HFF-Myc (cell line): ENCODE measurements at regions not wholly inside any gene's neighbourhood (a gene's known extent, or its start where the extent isn't known, plus 50 kb on each side); places are given as distances from the start of the nearest gene placed in this dataset.

Experiments
- DNase-seq: peaks from one replicate; pipeline ENCODE4 v3.0.0-alpha.2; 2011; ENCODE audit warnings: low read depth; ENCODE audit errors: extremely low read depth
- H3K4me3 ChIP-seq: replicated peaks from 2 replicates; pipeline ENCODE4 v1.5.1; 2011; ENCODE audit warnings: low read depth, mild to moderate bottlenecking, control low read depth, low read length
- CTCF ChIP-seq: IDR thresholded peaks from 2 replicates; pipeline ENCODE4 v1.5.1; 2012; ENCODE audit warnings: mild to moderate bottlenecking, low read depth, low read length, control low read depth; ENCODE audit errors: missing control alignments

- no peak for DNase-seq
- no peak for TF ChIP-seq CTCF
- no peak overlapping the region for H3K4me3 ChIP-seq
Observed at GRCh38 chr12:94038605-94039004, 109.8 kb upstream of the PLXNC1 start.

- DNase-seq, result no peak
- no peak for TF ChIP-seq CTCF
- no peak overlapping the region for H3K4me3 ChIP-seq
Observed at GRCh38 chr12:94039199-94039840, 109.1 kb upstream of the PLXNC1 start.

- DNase-seq, result no peak
- H3K4me3 ChIP-seq, result no peak overlapping the region
- TF ChIP-seq CTCF, result no peak
Observed at GRCh38 chr12:94039914-94040313, 108.5 kb upstream of the PLXNC1 start.

GRCh38 chr12:94041850-94042249, 106.5 kb upstream of the PLXNC1 start:
- TF ChIP-seq CTCF, result no peak
- DNase-seq, result no peak
- no peak overlapping the region for H3K4me3 ChIP-seq

GRCh38 chr12:94042321-94042720, 106.1 kb upstream of the PLXNC1 start:
- TF ChIP-seq CTCF, result no peak
- H3K4me3 ChIP-seq, result no peak overlapping the region
- DNase-seq, result no peak

- no peak for TF ChIP-seq CTCF
- DNase-seq, result no peak
- H3K4me3 ChIP-seq, result no peak overlapping the region
Observed at GRCh38 chr12:94046626-94047410, 101.6 kb upstream of the PLXNC1 start.
